Suprapubic skin (tissue), 4 donors: ENCODE measurements at regions not wholly inside any gene's neighbourhood (a gene's known extent, or its start where the extent isn't known, plus 50 kb on each side); places are given as distances from the start of the nearest gene placed in this dataset.

Experiments
- DNase-seq, 2 donors: peaks; one replicate each; pipeline ENCODE4 v3.0.0-alpha.2; 2019; ENCODE audit warnings: low spot score in 2 of 2
- H3K27ac ChIP-seq: fragments of 200-600 bp; sonication (generic); one replicate; pipeline ENCODE4 v1.5.1; 2019
- H3K27me3 ChIP-seq: fragments of 200-600 bp; sonication (generic); one replicate; pipeline ENCODE4 v1.5.1; 2019
- H3K36me3 ChIP-seq: fragments of 200-600 bp; sonication (generic); one replicate; pipeline ENCODE4 v1.5.1; 2019
- H3K4me1 ChIP-seq: fragments of 200-600 bp; sonication (generic); one replicate; pipeline ENCODE4 v1.5.1; 2019
- H3K4me3 ChIP-seq: fragments of 200-600 bp; sonication (generic); one replicate; pipeline ENCODE4 v1.5.1; 2019; ENCODE audit warnings: mild to moderate bottlenecking
- H3K9me3 ChIP-seq: fragments of 200-600 bp; sonication (generic); one replicate; pipeline ENCODE4 v1.5.1; 2019
- EP300 ChIP-seq: sonication (generic); formaldehyde crosslinking; IDR thresholded peaks from one replicate; pipeline ENCODE4 v1.6.1; 2017; ENCODE audit warnings: antibody characterized with exemption
- POLR2A ChIP-seq, 2 donors: fragments of 450-650 bp; IDR thresholded peaks; one replicate each; pipeline ENCODE4 v1.6.1; 2017; ENCODE audit warnings: antibody characterized with exemption in 2 of 2, mild to moderate bottlenecking in 2 of 2, moderate library complexity in 2 of 2
- POLR2AphosphoS5 ChIP-seq, 3 donors: sonication (generic); formaldehyde crosslinking; IDR thresholded peaks; one replicate each; pipeline ENCODE4 v1.6.1; 2017; ENCODE audit warnings: antibody characterized with exemption in 3 of 3
- WGBS: methylation state at CpG from one replicate; pipeline ENCODE4 v1.1.5; 2018; 5-methylcytosine and 5-hydroxymethylcytosine counted together
- TF ChIP-seq, protein P1 (sequence below), 2 donors: fragments of 200-600 bp in 1 of 2; fragments of 450-650 bp in 1 of 2; sonication (generic) in 1 of 2; IDR thresholded peaks; one replicate each; pipeline ENCODE4 v1.5.1; 2016 to 2019; ENCODE audit warnings: antibody characterized with exemption in 2 of 2, mild to moderate bottlenecking in 1 of 2, moderate library complexity in 1 of 2

DNA sequence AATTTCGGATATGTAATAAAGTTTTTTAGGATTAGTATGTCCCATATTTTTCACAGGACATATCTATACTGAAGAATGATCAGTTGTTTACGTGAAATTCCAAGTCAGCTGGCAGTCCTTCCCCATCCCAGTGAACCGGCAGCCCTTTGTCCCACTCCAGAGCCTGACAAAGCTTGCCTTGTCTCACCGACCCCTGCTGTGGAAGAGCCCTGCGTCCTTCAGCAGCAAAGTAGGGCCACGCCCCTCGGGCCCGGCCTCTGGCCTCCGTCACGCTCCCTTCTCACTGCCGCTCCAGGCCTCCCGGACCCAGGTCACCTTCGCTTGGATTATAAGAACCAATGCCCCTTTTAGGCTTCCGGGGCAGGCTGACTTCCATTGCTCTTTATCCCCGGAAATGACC, 89.8 kb upstream of the TGIF1 start:
- H3K4me3 ChIP-seq, result no peak overlapping the region
- H3K27ac ChIP-seq, result no peak overlapping the region
- no peaks in the 10 kb centered on the region for H3K27me3 ChIP-seq
- TF ChIP-seq POLR2AphosphoS5 (IDR thresholded peaks at IDR 0.05), result no peak
- no peak for TF ChIP-seq EP300
- TF ChIP-seq, protein P1, sequence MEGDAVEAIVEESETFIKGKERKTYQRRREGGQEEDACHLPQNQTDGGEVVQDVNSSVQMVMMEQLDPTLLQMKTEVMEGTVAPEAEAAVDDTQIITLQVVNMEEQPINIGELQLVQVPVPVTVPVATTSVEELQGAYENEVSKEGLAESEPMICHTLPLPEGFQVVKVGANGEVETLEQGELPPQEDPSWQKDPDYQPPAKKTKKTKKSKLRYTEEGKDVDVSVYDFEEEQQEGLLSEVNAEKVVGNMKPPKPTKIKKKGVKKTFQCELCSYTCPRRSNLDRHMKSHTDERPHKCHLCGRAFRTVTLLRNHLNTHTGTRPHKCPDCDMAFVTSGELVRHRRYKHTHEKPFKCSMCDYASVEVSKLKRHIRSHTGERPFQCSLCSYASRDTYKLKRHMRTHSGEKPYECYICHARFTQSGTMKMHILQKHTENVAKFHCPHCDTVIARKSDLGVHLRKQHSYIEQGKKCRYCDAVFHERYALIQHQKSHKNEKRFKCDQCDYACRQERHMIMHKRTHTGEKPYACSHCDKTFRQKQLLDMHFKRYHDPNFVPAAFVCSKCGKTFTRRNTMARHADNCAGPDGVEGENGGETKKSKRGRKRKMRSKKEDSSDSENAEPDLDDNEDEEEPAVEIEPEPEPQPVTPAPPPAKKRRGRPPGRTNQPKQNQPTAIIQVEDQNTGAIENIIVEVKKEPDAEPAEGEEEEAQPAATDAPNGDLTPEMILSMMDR (IDR thresholded peaks at IDR 0.05), result no peak
- TF ChIP-seq POLR2A (IDR thresholded peaks at IDR 0.05), result no peak
- no peak for DNase-seq
- no peaks in the 10 kb centered on the region for H3K9me3 ChIP-seq
- no peaks in the 10 kb centered on the region for H3K4me1 ChIP-seq
- no peaks in the 10 kb centered on the region for H3K36me3 ChIP-seq
- WGBS, result 87% methylated on average over 15 of the region's 15 CpGs

DNA sequence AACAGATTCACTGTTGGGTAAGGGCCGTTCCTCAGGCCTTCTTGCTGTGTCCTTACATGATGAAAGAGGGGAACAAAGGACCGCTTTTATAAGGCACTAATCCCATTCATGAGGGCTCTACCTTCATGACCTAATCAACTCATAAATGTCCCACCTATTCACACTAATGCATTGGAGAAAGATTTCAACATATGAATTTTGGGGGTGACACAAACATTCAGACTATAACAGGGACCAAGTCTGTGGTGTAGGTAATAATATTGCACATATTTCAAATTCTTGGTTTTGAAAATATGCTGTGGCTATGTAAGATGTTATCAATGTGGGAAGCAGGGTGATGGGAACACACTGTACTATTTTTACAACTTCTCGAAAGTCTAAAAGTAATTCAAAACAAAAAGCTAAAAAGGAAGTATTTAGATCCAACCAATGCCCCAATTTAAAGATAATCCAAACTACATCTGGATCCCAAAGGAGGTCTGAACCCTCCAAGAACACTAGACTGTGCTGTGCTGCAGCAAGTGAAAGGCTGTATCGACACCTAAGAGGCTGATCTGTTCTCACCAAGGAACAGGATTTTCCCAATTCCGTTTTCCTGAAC, 82.4 kb upstream of the TGIF1 start:
- H3K27me3 ChIP-seq, result no peaks in the 10 kb centered on the region
- H3K36me3 ChIP-seq, result no peaks in the 10 kb centered on the region
- H3K4me1 ChIP-seq, result peaks cover 8% of the 10 kb centered on the region
- 53% methylated on average over 5 of the region's 5 CpGs for WGBS
- H3K4me3 ChIP-seq, result no peak overlapping the region
- TF ChIP-seq, protein P1 (IDR thresholded peaks at IDR 0.05), result no peak
- TF ChIP-seq POLR2AphosphoS5 (IDR thresholded peaks at IDR 0.05), result no peak
- no peak for TF ChIP-seq EP300
- no peak for TF ChIP-seq POLR2A (IDR thresholded peaks at IDR 0.05)
- no peak for DNase-seq
- no peaks in the 10 kb centered on the region for H3K9me3 ChIP-seq
- H3K27ac ChIP-seq, result no peak overlapping the region

DNA sequence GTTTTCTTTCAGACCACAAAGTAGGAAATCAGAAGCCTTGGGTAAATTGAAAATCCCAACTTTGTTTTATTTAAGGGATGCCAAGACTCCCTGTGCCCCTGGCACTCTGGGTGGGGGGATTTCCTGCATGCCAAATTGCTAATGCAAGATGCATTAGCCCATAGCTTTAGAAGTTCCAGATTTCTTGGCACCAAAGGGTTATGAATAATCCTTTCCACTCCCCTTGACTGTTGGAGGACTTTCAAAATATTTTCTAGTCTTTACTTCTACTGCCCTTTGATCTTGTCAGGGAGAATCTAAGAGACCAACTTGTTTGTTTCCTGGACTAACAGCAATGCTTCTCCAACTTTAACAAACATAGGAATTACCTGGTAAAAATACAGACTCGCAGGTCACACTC, 81.8 kb upstream of the TGIF1 start:
- Histone ChIP-seq H3K27me3 (no peaks in the 10 kb centered on the region), H3K27ac (no peak overlapping the region), H3K4me1 (peaks cover 8% of the 10 kb centered on the region), H3K36me3 (no peaks in the 10 kb centered on the region), H3K9me3 (no peaks in the 10 kb centered on the region), H3K4me3 (no peak overlapping the region)
- no peak for TF ChIP-seq EP300
- TF ChIP-seq POLR2A (IDR thresholded peaks at IDR 0.05), result no peak
- TF ChIP-seq, protein P1 (IDR thresholded peaks at IDR 0.05), result no peak
- no peak for TF ChIP-seq POLR2AphosphoS5 (IDR thresholded peaks at IDR 0.05)
- DNase-seq, result no peak
- 35% methylated on average over 1 of the region's 1 CpG for WGBS

DNA sequence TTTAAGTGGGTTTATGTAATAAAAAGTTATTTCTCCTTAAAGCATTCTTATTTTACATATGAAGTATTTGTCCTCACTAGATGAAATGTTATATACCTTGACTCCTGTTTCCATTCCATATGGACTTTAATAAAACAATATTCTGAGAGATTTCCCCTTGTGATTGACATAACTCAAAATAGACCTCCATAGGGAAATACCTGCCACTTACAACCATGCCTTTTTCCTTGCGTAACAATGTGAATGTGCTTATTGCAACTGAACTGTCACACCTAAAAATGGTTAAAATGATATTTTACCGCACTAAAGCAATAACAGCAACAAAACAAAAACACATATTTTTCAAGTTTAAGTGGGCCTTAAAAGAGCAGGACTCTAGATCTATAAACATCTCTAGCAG, 70.3 kb upstream of the TGIF1 start:
- WGBS, result 95% methylated on average over 2 of the region's 2 CpGs
- TF ChIP-seq POLR2A (IDR thresholded peaks at IDR 0.05) (no peak), EP300 (no peak), POLR2AphosphoS5 (IDR thresholded peaks at IDR 0.05) (no peak)
- TF ChIP-seq, protein P1 (IDR thresholded peaks at IDR 0.05), result no peak
- H3K4me1 ChIP-seq, result no peaks in the 10 kb centered on the region

DNA sequence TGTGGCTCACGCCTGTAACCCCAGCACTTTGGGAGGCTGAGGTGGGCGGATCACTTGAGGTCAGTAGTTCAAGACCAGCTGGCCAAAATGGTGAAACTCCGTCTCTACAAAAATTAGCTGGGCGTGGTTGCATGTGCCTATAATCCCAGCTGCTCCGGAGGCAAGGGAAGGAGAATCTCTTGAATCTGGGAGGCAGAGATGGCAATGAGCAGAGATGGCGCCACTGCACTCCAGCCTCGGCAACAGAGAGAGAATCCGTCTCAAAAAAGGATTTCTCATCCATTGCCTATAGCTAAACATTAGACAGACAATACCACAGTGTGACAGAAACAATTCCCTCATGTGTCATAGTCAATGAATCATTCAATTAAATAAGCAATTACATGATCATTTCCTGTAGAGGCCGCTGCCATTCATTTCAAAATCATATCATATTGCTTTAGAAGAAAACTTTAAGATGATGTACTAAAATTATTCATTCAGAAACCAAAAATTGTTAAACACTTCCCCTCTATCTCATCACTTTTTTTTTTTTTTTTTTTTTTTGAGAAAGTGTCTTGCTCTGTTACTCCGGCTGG, 69.5 kb upstream of the TGIF1 start:
- TF ChIP-seq, protein P1 (IDR thresholded peaks at IDR 0.05), result no peak
- WGBS, result 49% methylated on average over 10 of the region's 10 CpGs
- no peak overlapping the region for H3K27ac ChIP-seq

More for the DNA sequence above, 70.3 kb upstream of the TGIF1 start:
- DNase-seq, result no peak
- no peaks in the 10 kb centered on the region for H3K36me3 ChIP-seq
- no peaks in the 10 kb centered on the region for H3K9me3 ChIP-seq
- H3K27ac ChIP-seq, result no peak overlapping the region
- H3K4me3 ChIP-seq, result no peak overlapping the region
- H3K27me3 ChIP-seq, result no peaks in the 10 kb centered on the region

More for the DNA sequence above, 69.5 kb upstream of the TGIF1 start:
- Histone ChIP-seq H3K36me3 (no peaks in the 10 kb centered on the region), H3K9me3 (no peaks in the 10 kb centered on the region), H3K27me3 (no peaks in the 10 kb centered on the region), H3K4me1 (no peaks in the 10 kb centered on the region), H3K4me3 (no peak overlapping the region)
- DNase-seq, result no peak
